ENCODE measurements at regions not wholly inside any gene's neighbourhood (a gene's known extent, or its start where the extent isn't known, plus 50 kb on each side); places are given as distances from the start of the nearest gene placed in this dataset.
"Not testable (repeated sequence)": the region's sequence is repeated elsewhere in the genome, so short reads cannot be mapped to it uniquely, and the experiment has no call there.

- no peak for DNase-seq
Measured at GRCh38 chr4:111434586-111434985, 710.7 kb upstream of the FAM241A start.

GRCh38 chr4:111435986-111436744, 709.1 kb upstream of the FAM241A start:
- no peak for DNase-seq

- DNase-seq: no peak
Measured at GRCh38 chr4:111441687-111442086, 703.6 kb upstream of the FAM241A start.

- DNase-seq: not testable (repeated sequence)
Measured at GRCh38 chr4:111444836-111445235, 700.4 kb upstream of the FAM241A start.

GRCh38 chr4:111449657-111450056, 695.6 kb upstream of the FAM241A start:
- DNase-seq: no peak

- DNase-seq: no peak
Measured at GRCh38 chr4:111450867-111451266, 694.4 kb upstream of the FAM241A start.

- no peak for DNase-seq
Measured at GRCh38 chr4:111453216-111453615, 692.0 kb upstream of the FAM241A start.

GRCh38 chr4:111454961-111455360, 690.3 kb upstream of the FAM241A start:
- no peak for DNase-seq

GRCh38 chr4:111464251-111465045, 680.8 kb upstream of the FAM241A start:
- no peak for DNase-seq

- DNase-seq: no peak
Measured at GRCh38 chr4:111466811-111467604, 678.2 kb upstream of the FAM241A start.

GRCh38 chr4:111475001-111475400, 670.3 kb upstream of the FAM241A start:
- no peak for DNase-seq

- no peak for DNase-seq
Measured at GRCh38 chr4:111475666-111476065, 669.6 kb upstream of the FAM241A start.

GRCh38 chr4:111480510-111480909, 664.7 kb upstream of the FAM241A start:
- no peak for DNase-seq

GRCh38 chr4:111483375-111484169, 661.7 kb upstream of the FAM241A start:
- no peak for DNase-seq

GRCh38 chr4:111492496-111492895, 652.8 kb upstream of the FAM241A start:
- DNase-seq: no peak

GRCh38 chr4:111494471-111494870, 650.8 kb upstream of the FAM241A start:
- DNase-seq: no peak

GRCh38 chr4:111494971-111495370, 650.3 kb upstream of the FAM241A start:
- DNase-seq: no peak

- DNase-seq: no peak
Measured at GRCh38 chr4:111499291-111499690, 646.0 kb upstream of the FAM241A start.

GRCh38 chr4:111499706-111500105, 645.5 kb upstream of the FAM241A start:
- no peak for DNase-seq

- DNase-seq: no peak
Measured at GRCh38 chr4:111500858-111501257, 644.4 kb upstream of the FAM241A start.

- no peak for DNase-seq
Measured at GRCh38 chr4:111501946-111502345, 643.3 kb upstream of the FAM241A start.

GRCh38 chr4:111502626-111503025, 642.6 kb upstream of the FAM241A start:
- DNase-seq: no peak
